ENCODE measurements at regions not wholly inside any gene's neighbourhood (a gene's known extent, or its start where the extent isn't known, plus 50 kb on each side); places are given as distances from the start of the nearest gene placed in this dataset.
A peak's percentile ranks its signal among the peaks of the same experiment; 100 is the strongest.

GRCh38 chr13:73681015-73681414, 453.2 kb downstream of the KLF12 start:
- Mint-ChIP-seq H3K36me3 (ENCODE audit: insufficient read depth, unreplicated experiment) (no peaks in the 10 kb centered on the region), H3K9me3 (ENCODE audit: unreplicated experiment) (peaks cover 8% of the 10 kb centered on the region), H3K4me3 (ENCODE audit: unreplicated experiment) (no peak overlapping the region), H3K27ac (ENCODE audit: low read depth, unreplicated experiment) (no peak overlapping the region), H3K4me1 (ENCODE audit: insufficient read depth, unreplicated experiment) (peaks cover 14% of the 10 kb centered on the region), H3K27me3 (ENCODE audit: insufficient read depth, unreplicated experiment) (no peaks in the 10 kb centered on the region)
- ChIA-PET POLR2A (interaction anchor here (0.6 to 0.8 kb wide), 2 partner anchors 138 to 623 kb away, joined by 3 read pairs; partner anchors contain the start of gene KLF5), CTCF (no interaction called here)
- TF ChIP-seq, protein P1, sequence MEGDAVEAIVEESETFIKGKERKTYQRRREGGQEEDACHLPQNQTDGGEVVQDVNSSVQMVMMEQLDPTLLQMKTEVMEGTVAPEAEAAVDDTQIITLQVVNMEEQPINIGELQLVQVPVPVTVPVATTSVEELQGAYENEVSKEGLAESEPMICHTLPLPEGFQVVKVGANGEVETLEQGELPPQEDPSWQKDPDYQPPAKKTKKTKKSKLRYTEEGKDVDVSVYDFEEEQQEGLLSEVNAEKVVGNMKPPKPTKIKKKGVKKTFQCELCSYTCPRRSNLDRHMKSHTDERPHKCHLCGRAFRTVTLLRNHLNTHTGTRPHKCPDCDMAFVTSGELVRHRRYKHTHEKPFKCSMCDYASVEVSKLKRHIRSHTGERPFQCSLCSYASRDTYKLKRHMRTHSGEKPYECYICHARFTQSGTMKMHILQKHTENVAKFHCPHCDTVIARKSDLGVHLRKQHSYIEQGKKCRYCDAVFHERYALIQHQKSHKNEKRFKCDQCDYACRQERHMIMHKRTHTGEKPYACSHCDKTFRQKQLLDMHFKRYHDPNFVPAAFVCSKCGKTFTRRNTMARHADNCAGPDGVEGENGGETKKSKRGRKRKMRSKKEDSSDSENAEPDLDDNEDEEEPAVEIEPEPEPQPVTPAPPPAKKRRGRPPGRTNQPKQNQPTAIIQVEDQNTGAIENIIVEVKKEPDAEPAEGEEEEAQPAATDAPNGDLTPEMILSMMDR (IDR thresholded peaks at IDR 0.05; ENCODE audit: unreplicated experiment) = no peak
- no TSS peak for BruUV-seq (replicated peaks)
- intact Hi-C loops (cut with micrococcal nuclease) = no loop called here
- DNase-seq (ENCODE audit: unreplicated experiment) = no peak

GRCh38 chr13:73677048-73677601, 457.1 kb downstream of the KLF12 start:
- peaks cover 19% of the 10 kb centered on the region for H3K4me1 Mint-ChIP-seq (ENCODE audit: insufficient read depth, unreplicated experiment)
- no TSS peak for BruUV-seq (replicated peaks)
- H3K27ac Mint-ChIP-seq (ENCODE audit: low read depth, unreplicated experiment) = peak overlapping the region; percentile 97
- peak overlapping the region; percentile 36 for H3K4me3 Mint-ChIP-seq (ENCODE audit: unreplicated experiment)
- TF ChIP-seq, protein P1 (IDR thresholded peaks at IDR 0.05; ENCODE audit: unreplicated experiment) = no peak
- no peaks in the 10 kb centered on the region for H3K27me3 Mint-ChIP-seq (ENCODE audit: insufficient read depth, unreplicated experiment)
- intact Hi-C loops (cut with micrococcal nuclease) = no loop called here
- no peaks in the 10 kb centered on the region for H3K36me3 Mint-ChIP-seq (ENCODE audit: insufficient read depth, unreplicated experiment)
- ChIA-PET POLR2A (interaction anchor here (0.7 to 1.9 kb wide), 9 partner anchors 10 to 1444 kb away, joined by 3 to 12 read pairs (median 4); no protein-coding TSS in a partner anchor), CTCF (interaction anchor here (0.6 kb wide), 1 partner anchor 1293 kb away, joined by 3 read pairs; no protein-coding TSS in a partner anchor)
- peak; percentile 78 for DNase-seq (ENCODE audit: unreplicated experiment)
- H3K9me3 Mint-ChIP-seq (ENCODE audit: unreplicated experiment) = peaks cover 8% of the 10 kb centered on the region

GRCh38 chr13:73676550-73677047, 457.6 kb downstream of the KLF12 start:
- POLR2A ChIA-PET = interaction anchor here (0.7 to 1.9 kb wide), 8 partner anchors 10 to 427 kb away, joined by 3 to 12 read pairs (median 4); no protein-coding TSS in a partner anchor
- TF ChIP-seq, protein P1 (IDR thresholded peaks at IDR 0.05; ENCODE audit: unreplicated experiment) = no peak
- H3K36me3 Mint-ChIP-seq (ENCODE audit: insufficient read depth, unreplicated experiment) = no peaks in the 10 kb centered on the region
- CTCF ChIA-PET = interaction anchor here (0.6 to 0.7 kb wide), 3 partner anchors 40 to 1293 kb away, joined by 3 read pairs; no protein-coding TSS in a partner anchor
- H3K27me3 Mint-ChIP-seq (ENCODE audit: insufficient read depth, unreplicated experiment) = no peaks in the 10 kb centered on the region
- intact Hi-C loops (cut with micrococcal nuclease) = no loop called here
- TSS peak; percentile 88 for BruUV-seq (replicated peaks)
- H3K27ac Mint-ChIP-seq (ENCODE audit: low read depth, unreplicated experiment) = peak overlapping the region; percentile 97
- H3K4me1 Mint-ChIP-seq (ENCODE audit: insufficient read depth, unreplicated experiment) = peaks cover 19% of the 10 kb centered on the region
- peaks cover 5% of the 10 kb centered on the region for H3K9me3 Mint-ChIP-seq (ENCODE audit: unreplicated experiment)
- H3K4me3 Mint-ChIP-seq (ENCODE audit: unreplicated experiment) = peak overlapping the region; percentile 36
- no peak for DNase-seq (ENCODE audit: unreplicated experiment)

GRCh38 chr13:73675821-73676220, 458.4 kb downstream of the KLF12 start:
- Mint-ChIP-seq H3K4me3 (ENCODE audit: unreplicated experiment) (no peak overlapping the region), H3K4me1 (ENCODE audit: insufficient read depth, unreplicated experiment) (peaks cover 19% of the 10 kb centered on the region), H3K27me3 (ENCODE audit: insufficient read depth, unreplicated experiment) (no peaks in the 10 kb centered on the region), H3K36me3 (ENCODE audit: insufficient read depth, unreplicated experiment) (no peaks in the 10 kb centered on the region), H3K9me3 (ENCODE audit: unreplicated experiment) (no peaks in the 10 kb centered on the region), H3K27ac (ENCODE audit: low read depth, unreplicated experiment) (no peak overlapping the region)
- ChIA-PET CTCF (interaction anchor here (0.6 kb wide), 1 partner anchor 103 kb away, joined by 3 read pairs; no protein-coding TSS in a partner anchor), POLR2A (interaction anchor here (0.7 to 1.9 kb wide), 2 partner anchors 27 to 339 kb away, joined by 5 to 12 read pairs; no protein-coding TSS in a partner anchor)
- no peak for DNase-seq (ENCODE audit: unreplicated experiment)
- BruUV-seq (replicated peaks) = no TSS peak
- TF ChIP-seq, protein P1 (IDR thresholded peaks at IDR 0.05; ENCODE audit: unreplicated experiment) = no peak
- intact Hi-C loops (cut with micrococcal nuclease) = no loop called here
